ENCODE measurements at regions not wholly inside any gene's neighbourhood (a gene's known extent, or its start where the extent isn't known, plus 50 kb on each side); places are given as distances from the start of the nearest gene placed in this dataset.

- TF ChIP-seq CTCF (conservative IDR thresholded peaks at IDR 0.05; ENCODE audit: low read length) = no peak
- no peak for TF ChIP-seq EZH2phosphoT487 (IDR thresholded peaks at IDR 0.05; ENCODE audit: borderline replicate concordance, low read depth, low read length)
These were observed 54.8 kb upstream of the DOCK10 start for GRCh38 chr2:225097035-225097434.

All from OCI-LY7 (cell line).